Ascending aorta (tissue), 2 donors: ENCODE measurements at regions not wholly inside any gene's neighbourhood (a gene's known extent, or its start where the extent isn't known, plus 50 kb on each side); places are given as distances from the start of the nearest gene placed in this dataset.

ENCODE experiments used
- DNase-seq, 2 donors: peaks; one replicate each; pipeline ENCODE4 v3.0.0-alpha.2; 2019; ENCODE audit warnings: low spot score in 2 of 2
- H3K27ac ChIP-seq, 2 donors: fragments of 200-600 bp; sonication (generic); one replicate each; pipeline ENCODE4 v1.5.1; 2016 to 2017; ENCODE audit warnings: mild to moderate bottlenecking in 1 of 2
- H3K27me3 ChIP-seq: fragments of 200-600 bp; sonication (generic); one replicate; pipeline ENCODE4 v1.5.1; 2017
- H3K36me3 ChIP-seq, 2 donors: fragments of 200-600 bp; sonication (generic); one replicate each; pipeline ENCODE4 v1.5.1; 2016
- H3K4me1 ChIP-seq, 2 donors: fragments of 200-600 bp; sonication (generic); one replicate each; pipeline ENCODE4 v1.5.1; 2016 to 2017; ENCODE audit warnings: mild to moderate bottlenecking in 1 of 2
- H3K4me3 ChIP-seq, 2 donors: fragments of 200-600 bp; sonication (generic); one replicate each; pipeline ENCODE4 v1.5.1; 2016 to 2017; ENCODE audit warnings: mild to moderate bottlenecking in 1 of 2
- H3K9me3 ChIP-seq, 2 donors: fragments of 200-600 bp; sonication (generic); one replicate each; pipeline ENCODE4 v1.5.1; 2016
- CTCF ChIP-seq, 3 experiments: fragments of 200-600 bp in 2 of 3; fragments of 450-650 bp in 1 of 3; sonication (generic) in 2 of 3; IDR thresholded peaks; one replicate each; pipeline ENCODE4 v1.5.1; 2016 to 2019; ENCODE audit warnings: antibody characterized with exemption in 3 of 3, mild to moderate bottlenecking in 1 of 3, moderate library complexity in 1 of 3
- intact Hi-C: fragments of 100-400 bp; cut with DNase I; formaldehyde crosslinking; loops from one replicate; pipeline ENCODE4 v1.15.1; 2023

- no peaks in the 10 kb centered on the region for H3K9me3 ChIP-seq
- intact Hi-C loops, result no loop called here
- no peaks in the 10 kb centered on the region for H3K4me1 ChIP-seq
- H3K36me3 ChIP-seq, result no peaks in the 10 kb centered on the region
- no peaks in the 10 kb centered on the region for H3K27me3 ChIP-seq
- H3K27ac ChIP-seq, result no peak overlapping the region
- H3K4me3 ChIP-seq, result no peak overlapping the region
- TF ChIP-seq CTCF (IDR thresholded peaks at IDR 0.05), result no peak
- DNase-seq, result no peak
These were observed 674.0 kb downstream of the MAT2B start for GRCh38 chr5:164179406-164179805.

- H3K4me3 ChIP-seq, result no peak overlapping the region
- no peaks in the 10 kb centered on the region for H3K9me3 ChIP-seq
- H3K27ac ChIP-seq, result no peak overlapping the region
- no peak for DNase-seq
- no peaks in the 10 kb centered on the region for H3K4me1 ChIP-seq
- H3K36me3 ChIP-seq, result no peaks in the 10 kb centered on the region
- TF ChIP-seq CTCF (IDR thresholded peaks at IDR 0.05), result no peak
- intact Hi-C loops, result no loop called here
- no peaks in the 10 kb centered on the region for H3K27me3 ChIP-seq
These were observed 676.2 kb downstream of the MAT2B start for GRCh38 chr5:164181604-164182003.

GRCh38 chr5:164184158-164184557 lies 678.7 kb downstream of the MAT2B start:
- Histone ChIP-seq H3K4me1 (no peaks in the 10 kb centered on the region), H3K9me3 (no peaks in the 10 kb centered on the region), H3K4me3 (no peak overlapping the region), H3K36me3 (no peaks in the 10 kb centered on the region), H3K27me3 (no peaks in the 10 kb centered on the region), H3K27ac (no peak overlapping the region)
- intact Hi-C loops, result no loop called here
- no peak for TF ChIP-seq CTCF (IDR thresholded peaks at IDR 0.05)
- no peak for DNase-seq

- no peak overlapping the region for H3K4me3 ChIP-seq
- no peaks in the 10 kb centered on the region for H3K27me3 ChIP-seq
- no peak for TF ChIP-seq CTCF (IDR thresholded peaks at IDR 0.05)
- no peaks in the 10 kb centered on the region for H3K9me3 ChIP-seq
- H3K27ac ChIP-seq, result no peak overlapping the region
- DNase-seq, result no peak
- no peaks in the 10 kb centered on the region for H3K4me1 ChIP-seq
- intact Hi-C loops, result no loop called here
- no peaks in the 10 kb centered on the region for H3K36me3 ChIP-seq
These were observed 679.6 kb downstream of the MAT2B start for GRCh38 chr5:164185000-164185399.

- no peaks in the 10 kb centered on the region for H3K36me3 ChIP-seq
- no peaks in the 10 kb centered on the region for H3K27me3 ChIP-seq
- no peaks in the 10 kb centered on the region for H3K9me3 ChIP-seq
- no peak overlapping the region for H3K4me3 ChIP-seq
- no peak for TF ChIP-seq CTCF (IDR thresholded peaks at IDR 0.05)
- intact Hi-C loops, result no loop called here
- no peaks in the 10 kb centered on the region for H3K4me1 ChIP-seq
- no peak for DNase-seq
- no peak overlapping the region for H3K27ac ChIP-seq
These were observed 681.1 kb downstream of the MAT2B start for GRCh38 chr5:164186550-164186949.

- Histone ChIP-seq H3K27me3 (no peaks in the 10 kb centered on the region), H3K4me3 (no peak overlapping the region), H3K9me3 (no peaks in the 10 kb centered on the region), H3K36me3 (no peaks in the 10 kb centered on the region), H3K27ac (no peak overlapping the region), H3K4me1 (no peaks in the 10 kb centered on the region)
- no peak for TF ChIP-seq CTCF (IDR thresholded peaks at IDR 0.05)
- intact Hi-C loops, result no loop called here
- DNase-seq, result no peak
These were observed 682.4 kb downstream of the MAT2B start for GRCh38 chr5:164187785-164188184.
